GM18511 (cell line): ENCODE measurements at regions not wholly inside any gene's neighbourhood (a gene's known extent, or its start where the extent isn't known, plus 50 kb on each side); places are given as distances from the start of the nearest gene placed in this dataset.
"Not testable (repeated sequence)": the region's sequence is repeated elsewhere in the genome, so short reads cannot be mapped to it uniquely, and the experiment has no call there.

ENCODE experiments used
- ATAC-seq: cut with Tn5 transposase; IDR thresholded peaks from one replicate; pipeline ENCODE4 v1.9.1; 2021; ENCODE audit warnings: mild to moderate bottlenecking, moderate library complexity; ENCODE audit not compliant: unreplicated experiment

DNA sequence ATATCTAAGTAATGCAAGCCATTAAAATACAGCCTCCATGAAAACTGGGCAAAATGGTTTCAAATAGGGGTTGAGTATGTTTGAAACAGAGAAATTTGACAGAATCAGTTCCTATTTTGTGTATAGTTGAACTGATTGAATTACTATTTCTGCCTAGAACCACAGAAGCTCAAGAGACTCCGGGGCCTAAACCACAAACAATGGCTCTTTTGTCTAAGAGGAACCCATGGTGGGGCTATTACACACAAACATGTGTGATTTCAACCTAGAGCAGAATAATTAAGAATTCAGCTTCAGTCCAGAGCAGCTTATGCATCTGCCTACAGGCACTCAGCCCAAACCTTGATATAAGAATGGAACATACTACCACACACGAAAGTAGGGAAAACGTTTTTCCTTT is 171.2 kb upstream of the MPDZ start:
- ATAC-seq = peak; percentile 77

DNA sequence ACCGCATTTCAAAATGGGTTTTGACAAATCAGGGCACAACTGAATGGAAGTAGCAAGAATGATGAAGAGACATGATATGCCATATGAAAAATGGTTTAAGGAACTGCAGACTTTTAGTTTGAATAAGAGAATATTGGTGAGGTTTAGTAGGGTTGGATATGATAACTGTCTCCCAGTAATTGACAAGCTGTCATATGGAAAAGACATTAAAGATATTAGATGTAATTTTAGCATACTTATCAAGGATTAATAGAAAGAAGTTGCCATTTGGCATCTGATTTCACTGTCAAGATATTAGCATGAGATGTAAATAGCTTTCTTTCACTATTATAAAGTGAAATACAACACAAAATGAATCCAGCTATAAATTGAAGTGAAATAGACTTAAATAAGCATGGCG is 169.0 kb upstream of the MPDZ start:
- no peak for ATAC-seq

- ATAC-seq = no peak
Measured at GRCh38 chr9:13447843-13448422, 168.4 kb upstream of the MPDZ start.

DNA sequence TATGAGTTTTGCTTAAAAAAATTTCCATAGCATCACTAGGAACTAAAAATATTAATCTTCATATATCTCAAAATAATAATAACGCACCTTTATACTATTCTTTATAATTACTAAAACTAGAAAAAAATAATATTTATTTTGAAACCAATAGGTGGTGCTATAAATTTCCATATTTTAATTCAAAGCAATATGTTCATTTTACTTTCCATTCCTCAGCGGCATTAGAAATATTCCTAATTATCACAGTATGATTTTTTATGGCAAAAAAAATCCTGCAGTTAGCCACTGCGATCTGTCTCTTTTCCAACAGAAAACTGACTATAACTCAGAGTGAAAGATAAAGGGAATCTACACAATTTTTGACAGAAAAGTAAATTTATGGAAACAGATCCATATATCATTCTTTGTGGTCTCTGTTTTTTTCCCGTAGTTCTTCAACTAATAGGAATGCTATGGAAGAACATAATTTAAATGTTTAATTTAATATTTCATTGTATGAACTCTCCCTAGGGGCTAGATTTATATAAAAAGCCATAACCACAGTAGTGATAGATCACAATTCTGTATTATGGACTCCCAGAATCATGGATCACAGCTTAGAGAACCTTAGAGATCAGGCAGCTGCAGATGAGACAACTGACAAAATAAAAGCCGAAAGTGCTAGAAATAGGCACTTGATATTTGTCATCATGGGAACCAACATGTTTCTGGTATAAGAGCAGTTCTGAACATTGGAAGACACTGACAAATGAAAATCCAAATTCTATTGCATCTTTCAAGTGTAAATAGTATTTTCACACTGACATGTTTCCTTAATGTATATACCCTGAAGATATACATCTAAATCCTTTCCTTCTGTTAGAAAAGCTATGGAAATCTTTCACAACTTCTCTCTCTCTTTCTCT is 167.7 kb upstream of the MPDZ start:
- ATAC-seq = no peak

DNA sequence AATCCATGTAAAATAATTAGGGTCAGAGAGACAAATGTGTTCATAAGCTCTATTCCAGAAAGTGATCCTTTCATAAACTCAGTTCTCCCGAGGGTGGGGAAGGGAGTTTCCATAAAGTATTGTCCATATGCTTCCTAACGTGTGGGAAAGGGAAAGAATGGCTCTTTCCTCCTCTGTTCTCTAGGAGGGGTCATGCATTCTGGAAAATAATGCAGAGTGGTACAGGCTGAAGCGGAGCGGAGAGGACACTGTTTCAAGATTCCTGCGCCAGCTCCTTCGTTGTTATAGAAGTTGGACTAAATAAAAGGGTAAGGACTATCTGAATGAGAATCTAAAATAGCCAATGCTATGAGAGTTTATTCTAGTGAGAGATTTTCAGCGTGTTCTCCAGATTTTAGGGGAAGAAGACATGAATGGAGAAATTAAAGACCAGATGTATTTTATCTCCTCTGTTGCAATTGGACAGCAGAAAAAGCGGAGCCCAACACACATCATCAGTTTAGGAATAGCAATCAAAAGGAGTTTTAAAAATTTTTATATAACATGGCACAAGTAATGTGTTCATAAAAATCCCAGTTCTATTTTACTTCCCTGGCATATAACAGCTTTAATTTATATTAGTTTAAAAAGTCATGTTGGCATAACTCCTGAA is 166.9 kb upstream of the MPDZ start:
- ATAC-seq = no peak

DNA sequence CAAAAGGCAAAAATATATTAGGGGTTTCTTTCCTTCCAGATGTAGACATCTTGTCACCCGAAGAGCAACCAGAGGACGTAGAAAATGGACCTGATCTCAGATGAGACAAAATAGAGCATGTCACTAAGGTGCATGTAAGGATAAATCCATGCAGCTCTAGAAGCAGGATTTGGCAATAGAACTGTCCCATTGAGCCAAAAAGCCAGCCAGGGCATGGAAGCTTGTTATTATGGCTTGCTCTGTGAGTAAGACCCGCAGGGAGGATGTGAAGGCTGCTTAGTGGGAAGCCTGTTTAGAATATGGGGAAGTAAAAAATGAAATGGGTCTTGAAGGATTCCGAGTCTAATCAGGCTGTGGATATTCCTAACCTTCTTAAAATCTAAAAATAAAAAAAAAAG is 165.6 kb upstream of the MPDZ start:
- no peak for ATAC-seq

- ATAC-seq = no peak
Measured at GRCh38 chr9:13444245-13445102, 165.0 kb upstream of the MPDZ start.

- no peak for ATAC-seq
Measured at GRCh38 chr9:13443346-13444244, 164.1 kb upstream of the MPDZ start.

- ATAC-seq = no peak
Measured at GRCh38 chr9:13439685-13440476, 160.4 kb upstream of the MPDZ start.

DNA sequence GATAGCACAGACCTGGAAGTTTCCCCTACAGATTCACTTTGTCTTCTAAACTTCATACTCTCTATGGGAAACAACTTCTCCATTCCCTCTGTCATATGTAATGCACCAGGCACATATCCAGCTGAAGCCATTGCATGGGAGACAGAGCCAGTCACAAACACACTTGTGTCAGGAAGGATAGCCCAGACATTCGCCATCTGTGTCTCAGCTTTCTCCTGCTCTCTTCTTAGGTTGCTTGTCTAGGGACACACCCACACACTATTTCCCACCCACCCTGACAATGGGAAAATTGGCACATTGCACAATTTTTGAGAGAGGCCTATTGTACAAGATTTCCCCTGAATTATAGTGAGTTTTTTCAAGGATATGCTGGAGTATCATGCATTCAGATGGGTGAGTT is 158.4 kb upstream of the MPDZ start:
- ATAC-seq = no peak

DNA sequence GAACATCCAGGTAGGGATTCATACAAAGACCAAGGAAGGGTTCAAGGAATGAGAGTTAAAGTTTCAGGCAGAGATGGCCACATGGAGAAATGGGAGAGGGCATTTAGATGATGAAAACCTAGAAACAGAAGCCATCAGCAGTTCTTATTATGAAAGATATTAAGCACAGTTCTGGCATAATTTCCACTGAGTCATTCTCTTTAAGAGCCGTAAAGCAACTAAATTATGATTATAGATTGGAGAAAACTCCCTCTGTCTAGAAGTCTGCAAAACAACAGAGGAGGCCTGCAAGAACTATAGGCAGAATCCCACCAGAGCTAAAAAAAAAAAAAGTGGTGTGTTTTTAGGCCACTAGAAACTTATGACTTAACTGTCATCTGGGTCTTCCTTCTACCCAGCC is 157.1 kb upstream of the MPDZ start:
- no peak for ATAC-seq

DNA sequence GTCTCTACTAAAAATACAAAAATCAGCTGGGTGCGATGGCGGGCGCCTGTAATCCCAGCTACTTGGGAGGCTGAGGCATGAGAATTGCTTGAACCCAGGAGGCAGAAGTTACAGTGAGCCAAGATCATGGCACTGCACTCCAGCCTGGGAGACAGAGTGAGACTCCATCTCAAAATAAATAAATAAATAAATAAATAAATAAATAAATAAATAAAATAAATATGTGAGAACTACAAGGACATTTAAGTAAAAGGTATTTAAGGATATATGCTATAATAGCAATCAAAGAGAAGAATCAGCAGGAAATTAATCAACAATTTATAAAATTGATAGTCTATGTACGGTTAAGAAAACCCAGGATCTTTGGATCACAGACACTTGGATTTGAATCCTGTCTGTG is 154.0 kb upstream of the MPDZ start:
- ATAC-seq = not testable (repeated sequence)

DNA sequence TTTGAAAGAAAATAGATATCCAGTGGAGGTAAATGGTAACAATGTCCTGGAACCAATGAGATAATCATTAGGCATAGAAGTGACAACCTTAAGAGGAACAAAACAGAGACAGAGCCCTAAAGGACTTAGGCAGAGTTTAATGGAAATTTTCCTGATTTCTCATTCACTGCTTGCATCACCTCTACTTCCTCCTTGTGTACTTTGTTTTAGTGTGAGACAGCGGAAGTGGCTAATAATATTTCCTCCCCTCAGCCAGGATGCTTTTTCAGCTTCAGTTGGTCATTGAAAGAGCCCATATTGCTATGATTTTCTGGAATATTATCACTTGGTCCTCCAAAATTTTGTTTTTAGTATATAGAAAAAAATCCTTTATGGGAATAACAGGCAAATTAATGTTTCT is 153.4 kb upstream of the MPDZ start:
- ATAC-seq = no peak

- ATAC-seq = no peak
Measured at GRCh38 chr9:13431692-13432091, 152.2 kb upstream of the MPDZ start.

GRCh38 chr9:13431222-13431536 is 151.7 kb upstream of the MPDZ start:
- no peak for ATAC-seq

DNA sequence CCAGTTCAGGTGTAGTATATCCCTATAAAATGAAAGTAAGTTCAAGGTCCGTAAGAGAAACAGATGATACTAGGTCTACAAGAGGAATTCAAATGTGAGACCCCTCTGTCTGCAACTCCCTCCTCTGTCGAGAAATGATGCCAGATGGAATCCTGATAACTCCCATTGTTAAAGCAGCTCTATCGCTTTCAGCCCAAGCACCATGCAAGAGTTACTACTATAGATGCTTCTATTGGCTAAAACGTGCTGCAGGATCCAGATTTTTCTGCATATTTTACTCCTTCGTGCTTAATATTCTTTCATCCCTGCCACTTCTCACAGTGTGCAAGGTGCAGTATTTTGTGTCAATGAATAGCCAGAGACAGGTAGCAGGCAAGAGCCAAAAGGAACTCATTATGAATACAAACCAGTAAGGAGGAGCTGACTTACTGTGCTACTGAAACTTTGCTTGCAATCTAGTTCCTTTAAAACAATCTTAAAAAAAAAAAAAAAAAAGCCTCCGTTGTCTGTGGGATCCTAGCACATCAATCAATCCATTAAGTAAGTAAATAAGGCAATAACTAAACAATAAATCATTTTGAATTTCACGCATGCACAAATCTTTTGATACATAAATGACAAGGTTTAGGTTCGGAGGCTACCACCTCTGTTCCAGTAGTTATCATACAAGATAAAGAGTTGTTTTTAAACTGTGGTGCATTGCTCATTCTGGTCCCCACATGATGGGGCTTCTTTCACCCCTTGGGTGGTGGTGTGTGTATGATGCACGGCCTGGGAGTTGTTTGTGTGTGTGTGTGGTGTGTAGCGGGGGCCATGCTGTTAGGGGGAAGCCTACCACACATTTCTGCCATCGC is 151.1 kb upstream of the MPDZ start:
- no peak for ATAC-seq

DNA sequence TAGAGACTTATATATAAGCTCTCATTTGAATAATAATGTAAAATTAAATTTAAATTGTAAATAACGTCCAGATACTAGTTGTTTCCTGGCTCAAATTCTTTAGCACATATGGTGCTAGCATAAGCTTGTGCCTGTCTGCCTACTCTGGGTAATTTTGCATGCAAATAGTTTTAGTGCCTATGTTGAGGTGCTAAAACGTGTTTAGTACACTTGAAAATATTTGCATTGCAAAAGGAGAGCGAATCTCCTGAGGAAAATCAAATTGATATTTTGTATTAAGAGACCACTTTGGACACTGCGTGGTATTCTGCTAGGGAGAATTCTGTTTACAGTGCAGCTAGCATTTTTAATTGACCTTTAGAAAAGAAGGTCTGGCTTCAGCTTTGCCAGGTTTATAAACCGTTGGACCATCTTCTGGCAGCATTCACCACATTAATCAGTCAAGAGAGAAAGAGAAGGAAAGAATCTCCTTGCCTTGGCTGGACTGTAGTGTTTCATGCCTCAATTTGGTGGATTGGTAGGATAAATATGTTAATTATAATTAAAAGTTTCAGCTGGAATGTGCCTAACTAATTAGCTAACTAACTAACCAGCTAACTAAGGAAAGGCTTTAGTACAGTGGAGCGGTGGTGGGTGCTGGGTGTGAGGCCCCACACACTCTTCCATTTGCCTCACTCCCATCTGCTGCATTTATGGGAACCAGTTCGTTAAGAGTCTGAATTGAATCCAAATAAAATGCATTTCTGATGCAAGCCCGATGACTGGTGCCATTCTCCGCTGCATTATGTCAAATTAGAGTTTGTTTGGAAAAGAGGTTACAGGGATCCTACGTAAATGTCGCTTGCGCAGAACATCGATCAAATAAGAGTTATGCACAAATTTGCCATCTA is 150.1 kb upstream of the MPDZ start:
- no peak for ATAC-seq

DNA sequence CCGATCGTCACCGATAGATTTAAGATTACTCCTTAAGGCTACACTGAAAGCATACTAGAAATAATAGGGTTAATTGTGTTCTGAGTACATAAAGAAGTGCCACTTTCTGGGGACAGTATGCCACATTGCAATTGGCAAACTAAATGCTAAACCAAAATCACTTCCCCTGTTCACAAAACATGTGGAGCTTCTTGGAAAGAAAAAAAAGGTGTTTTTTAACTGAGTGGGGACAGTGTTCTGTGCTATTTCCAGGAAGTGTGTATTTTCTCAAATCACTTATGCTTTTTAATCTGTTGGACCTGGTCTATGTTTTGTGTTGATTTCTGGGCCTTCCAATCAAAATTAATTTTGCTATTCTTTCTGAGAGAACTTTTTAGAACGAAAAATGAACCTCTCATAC is 149.3 kb upstream of the MPDZ start:
- no peak for ATAC-seq
